ENCODE measurements at regions not wholly inside any gene's neighbourhood (a gene's known extent, or its start where the extent isn't known, plus 50 kb on each side); places are given as distances from the start of the nearest gene placed in this dataset.

DNA sequence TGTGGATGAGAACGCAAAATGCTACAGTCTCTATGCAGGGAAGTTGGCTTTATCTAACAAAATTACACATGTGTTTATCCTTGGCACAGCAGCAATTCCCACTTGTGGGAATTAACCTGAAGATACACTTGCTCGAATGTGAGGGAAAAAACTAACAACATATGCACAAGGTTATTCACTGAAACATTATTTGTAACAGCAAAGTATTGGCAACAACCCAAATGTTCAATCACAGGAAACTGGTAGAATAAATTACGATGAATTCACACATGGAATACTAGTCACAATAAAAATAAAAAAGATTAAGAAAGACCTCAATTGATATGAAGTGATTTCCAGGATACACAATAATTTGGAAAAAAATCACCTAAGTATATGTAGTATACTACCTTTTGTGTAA lies 68.1 kb upstream of the OGFRL1 start:
- TF ChIP-seq, protein P1, sequence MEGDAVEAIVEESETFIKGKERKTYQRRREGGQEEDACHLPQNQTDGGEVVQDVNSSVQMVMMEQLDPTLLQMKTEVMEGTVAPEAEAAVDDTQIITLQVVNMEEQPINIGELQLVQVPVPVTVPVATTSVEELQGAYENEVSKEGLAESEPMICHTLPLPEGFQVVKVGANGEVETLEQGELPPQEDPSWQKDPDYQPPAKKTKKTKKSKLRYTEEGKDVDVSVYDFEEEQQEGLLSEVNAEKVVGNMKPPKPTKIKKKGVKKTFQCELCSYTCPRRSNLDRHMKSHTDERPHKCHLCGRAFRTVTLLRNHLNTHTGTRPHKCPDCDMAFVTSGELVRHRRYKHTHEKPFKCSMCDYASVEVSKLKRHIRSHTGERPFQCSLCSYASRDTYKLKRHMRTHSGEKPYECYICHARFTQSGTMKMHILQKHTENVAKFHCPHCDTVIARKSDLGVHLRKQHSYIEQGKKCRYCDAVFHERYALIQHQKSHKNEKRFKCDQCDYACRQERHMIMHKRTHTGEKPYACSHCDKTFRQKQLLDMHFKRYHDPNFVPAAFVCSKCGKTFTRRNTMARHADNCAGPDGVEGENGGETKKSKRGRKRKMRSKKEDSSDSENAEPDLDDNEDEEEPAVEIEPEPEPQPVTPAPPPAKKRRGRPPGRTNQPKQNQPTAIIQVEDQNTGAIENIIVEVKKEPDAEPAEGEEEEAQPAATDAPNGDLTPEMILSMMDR (IDR thresholded peaks at IDR 0.05; ENCODE audit: insufficient read depth, low read length, poor library complexity, severe bottlenecking), result no peak
- no peak for TF ChIP-seq EZH2phosphoT487 (conservative IDR thresholded peaks at IDR 0.05; ENCODE audit: low read length)
- Histone ChIP-seq H2AFZ (ENCODE audit: low read depth, low read length, severe bottlenecking) (no peak overlapping the region), H3K79me2 (ENCODE audit: insufficient read depth, low read length) (no peaks in the 10 kb centered on the region), H3K9me2 (replicated peaks; ENCODE audit: insufficient read depth, low read length) (no peaks in the 10 kb centered on the region), H3K4me2 (ENCODE audit: low read depth, low read length, poor library complexity, severe bottlenecking) (no peak overlapping the region), H4K20me1 (ENCODE audit: low read depth, low read length) (no peaks in the 10 kb centered on the region), H3K36me3 (ENCODE audit: low read length) (no peaks in the 10 kb centered on the region), H3K27ac (ENCODE audit: low read depth, low read length) (no peak overlapping the region), H3K4me3 (ENCODE audit: insufficient read depth, low read length, poor library complexity, severe bottlenecking) (no peak overlapping the region), H3K9me3 (ENCODE audit: insufficient read depth, low read length) (no peaks in the 10 kb centered on the region), H3K27me3 (ENCODE audit: low read length) (no peaks in the 10 kb centered on the region), H3F3A (ENCODE audit: insufficient read depth) (no peaks in the 10 kb centered on the region), H3K9ac (ENCODE audit: low read length) (no peak overlapping the region)

DNA sequence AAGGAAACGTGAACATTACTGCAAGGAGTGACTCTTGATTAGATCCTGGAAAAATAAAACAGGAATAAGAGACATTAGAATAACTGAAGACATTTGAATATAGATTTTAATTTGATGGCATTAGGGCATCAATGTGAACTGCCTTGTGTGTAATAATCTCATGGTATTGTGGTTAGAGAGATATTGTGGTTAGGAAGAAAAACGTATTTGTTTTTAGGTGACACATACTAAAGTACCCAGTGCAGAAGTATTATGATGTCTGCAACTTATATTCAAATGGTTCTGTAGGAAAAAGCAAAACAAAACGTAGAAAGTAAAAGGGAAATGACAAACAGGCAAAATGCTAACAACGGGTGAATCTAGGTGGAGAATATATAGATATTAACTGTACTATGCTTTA lies 65.9 kb upstream of the OGFRL1 start:
- TF ChIP-seq EZH2phosphoT487 (conservative IDR thresholded peaks at IDR 0.05; ENCODE audit: low read length), result no peak
- TF ChIP-seq, protein P1 (IDR thresholded peaks at IDR 0.05; ENCODE audit: insufficient read depth, low read length, poor library complexity, severe bottlenecking), result no peak
- no peak overlapping the region for H3K27ac ChIP-seq (ENCODE audit: low read depth, low read length)
- H3K9me2 ChIP-seq (replicated peaks; ENCODE audit: insufficient read depth, low read length), result no peaks in the 10 kb centered on the region
- no peak overlapping the region for H3K9ac ChIP-seq (ENCODE audit: low read length)
- no peaks in the 10 kb centered on the region for H3F3A ChIP-seq (ENCODE audit: insufficient read depth)
- no peaks in the 10 kb centered on the region for H3K9me3 ChIP-seq (ENCODE audit: insufficient read depth, low read length)
- no peaks in the 10 kb centered on the region for H4K20me1 ChIP-seq (ENCODE audit: low read depth, low read length)
- H3K79me2 ChIP-seq (ENCODE audit: insufficient read depth, low read length), result no peaks in the 10 kb centered on the region
- no peak overlapping the region for H2AFZ ChIP-seq (ENCODE audit: low read depth, low read length, severe bottlenecking)
- no peak overlapping the region for H3K4me2 ChIP-seq (ENCODE audit: low read depth, low read length, poor library complexity, severe bottlenecking)
- no peak overlapping the region for H3K4me3 ChIP-seq (ENCODE audit: insufficient read depth, low read length, poor library complexity, severe bottlenecking)
- H3K36me3 ChIP-seq (ENCODE audit: low read length), result no peaks in the 10 kb centered on the region
- H3K27me3 ChIP-seq (ENCODE audit: low read length), result no peaks in the 10 kb centered on the region

DNA sequence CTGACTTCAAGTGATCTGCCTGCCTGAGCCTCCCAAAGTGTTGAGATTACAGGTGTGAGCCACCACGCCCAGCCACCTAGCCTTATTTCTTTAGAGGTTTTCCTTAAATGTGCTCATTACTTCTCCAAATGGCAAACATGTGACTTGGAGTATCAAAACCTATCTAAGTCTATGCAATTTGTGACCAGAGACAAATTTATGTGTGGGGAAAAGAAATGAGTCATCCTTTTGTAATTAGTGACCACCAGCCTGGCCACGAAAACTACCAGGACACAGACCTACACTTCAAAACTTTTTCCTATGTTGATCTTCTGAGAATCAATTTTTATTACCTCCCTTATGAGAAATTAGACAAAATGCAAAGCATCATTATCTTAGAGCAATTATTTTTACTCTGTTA lies 64.6 kb upstream of the OGFRL1 start:
- Histone ChIP-seq H3K27me3 (ENCODE audit: low read length) (no peaks in the 10 kb centered on the region), H3K79me2 (ENCODE audit: insufficient read depth, low read length) (no peaks in the 10 kb centered on the region), H3K9me2 (replicated peaks; ENCODE audit: insufficient read depth, low read length) (no peaks in the 10 kb centered on the region), H4K20me1 (ENCODE audit: low read depth, low read length) (no peaks in the 10 kb centered on the region), H3K27ac (ENCODE audit: low read depth, low read length) (no peak overlapping the region), H3F3A (ENCODE audit: insufficient read depth) (no peaks in the 10 kb centered on the region), H3K4me3 (ENCODE audit: insufficient read depth, low read length, poor library complexity, severe bottlenecking) (no peak overlapping the region), H3K9me3 (ENCODE audit: insufficient read depth, low read length) (no peaks in the 10 kb centered on the region), H3K36me3 (ENCODE audit: low read length) (no peaks in the 10 kb centered on the region), H3K9ac (ENCODE audit: low read length) (no peak overlapping the region), H2AFZ (ENCODE audit: low read depth, low read length, severe bottlenecking) (no peak overlapping the region), H3K4me2 (ENCODE audit: low read depth, low read length, poor library complexity, severe bottlenecking) (no peak overlapping the region)
- no peak for TF ChIP-seq EZH2phosphoT487 (conservative IDR thresholded peaks at IDR 0.05; ENCODE audit: low read length)
- TF ChIP-seq, protein P1 (IDR thresholded peaks at IDR 0.05; ENCODE audit: insufficient read depth, low read length, poor library complexity, severe bottlenecking), result no peak

DNA sequence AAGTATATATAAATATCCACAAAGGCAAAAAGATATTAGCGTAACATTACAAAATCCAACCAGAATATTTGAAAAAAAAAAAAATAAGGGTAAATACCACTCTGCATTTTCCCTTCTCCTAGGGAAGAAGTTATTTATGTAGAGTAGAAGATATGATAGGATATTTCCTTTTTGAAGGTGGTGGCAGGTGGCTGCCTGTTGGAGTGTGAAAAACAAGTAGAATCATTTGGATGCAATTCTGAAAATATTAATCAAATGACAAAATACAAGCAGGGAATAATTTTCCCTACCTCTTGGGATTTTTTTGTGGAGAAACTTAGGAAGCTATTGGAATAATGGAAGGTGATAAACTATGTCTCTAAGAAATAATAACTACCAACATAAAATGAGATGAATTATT lies 62.5 kb upstream of the OGFRL1 start:
- TF ChIP-seq EZH2phosphoT487 (conservative IDR thresholded peaks at IDR 0.05; ENCODE audit: low read length), result no peak
- TF ChIP-seq, protein P1 (IDR thresholded peaks at IDR 0.05; ENCODE audit: insufficient read depth, low read length, poor library complexity, severe bottlenecking), result no peak
- H3K4me3 ChIP-seq (ENCODE audit: insufficient read depth, low read length, poor library complexity, severe bottlenecking), result no peak overlapping the region

More for the DNA sequence above, 62.5 kb upstream of the OGFRL1 start:
- Histone ChIP-seq H3K9me3 (ENCODE audit: insufficient read depth, low read length) (no peaks in the 10 kb centered on the region), H2AFZ (ENCODE audit: low read depth, low read length, severe bottlenecking) (no peak overlapping the region), H3F3A (ENCODE audit: insufficient read depth) (no peaks in the 10 kb centered on the region), H3K36me3 (ENCODE audit: low read length) (no peaks in the 10 kb centered on the region), H3K79me2 (ENCODE audit: insufficient read depth, low read length) (no peaks in the 10 kb centered on the region), H3K27ac (ENCODE audit: low read depth, low read length) (no peak overlapping the region), H4K20me1 (ENCODE audit: low read depth, low read length) (no peaks in the 10 kb centered on the region), H3K4me2 (ENCODE audit: low read depth, low read length, poor library complexity, severe bottlenecking) (no peak overlapping the region), H3K9me2 (replicated peaks; ENCODE audit: insufficient read depth, low read length) (no peaks in the 10 kb centered on the region), H3K27me3 (ENCODE audit: low read length) (no peaks in the 10 kb centered on the region), H3K9ac (ENCODE audit: low read length) (no peak overlapping the region)

Measured in SU-DHL-6 (cell line).